ENCODE measurements at regions not wholly inside any gene's neighbourhood (a gene's known extent, or its start where the extent isn't known, plus 50 kb on each side); places are given as distances from the start of the nearest gene placed in this dataset.

DNA sequence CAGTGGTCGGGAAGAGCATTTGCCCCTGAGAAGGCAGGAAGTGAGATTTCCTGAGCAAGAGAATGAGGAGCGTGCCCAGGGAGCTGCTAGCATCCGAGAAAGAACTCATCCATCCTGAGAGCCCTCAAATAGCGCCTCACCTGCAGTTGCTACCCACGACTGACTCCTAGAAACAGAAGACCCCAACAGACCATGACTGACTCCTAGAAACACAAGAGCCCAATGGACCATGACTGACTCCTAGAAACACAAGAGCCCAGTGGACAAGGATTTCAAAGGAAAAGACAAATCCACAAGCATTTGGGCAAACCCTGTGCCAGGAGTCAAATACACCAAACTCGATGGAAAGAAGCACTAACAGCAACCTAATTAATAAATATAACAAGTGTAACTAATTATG lies 575.2 kb upstream of the FRG1 start:
- H3K18ac ChIP-seq (ENCODE audit: low read depth, low read length), result no peak overlapping the region
- dilution Hi-C loops (cut with HindIII; ENCODE audit: low sequenced_read_pairs, unreplicated experiment), result no loop called here
- DNase-seq, result no peak
- H3K4ac ChIP-seq (ENCODE audit: low read depth, low read length), result no peak overlapping the region
- H2BK5ac ChIP-seq (ENCODE audit: low read depth, low read length, poor library complexity, severe bottlenecking), result no peak overlapping the region
- H3K27me3 ChIP-seq (ENCODE audit: control insufficient read depth, insufficient read depth, low read length), result no peaks in the 10 kb centered on the region
- no peaks in the 10 kb centered on the region for H3K9me1 ChIP-seq (ENCODE audit: insufficient read depth, low read length)
- no peak overlapping the region for H2AFZ ChIP-seq (replicated peaks; ENCODE audit: low read length, poor library complexity)
- no peak overlapping the region for H3K14ac ChIP-seq (replicated peaks; ENCODE audit: low read depth, low read length)
- TF ChIP-seq BHLHE40 (IDR thresholded peaks at IDR 0.05; ENCODE audit: low read depth, low read length) (no peak), FOS (IDR thresholded peaks at IDR 0.05; ENCODE audit: low read depth, low read length) (no peak), CHD1 (IDR thresholded peaks at IDR 0.05; ENCODE audit: low read depth, low read length) (no peak), MXI1 (IDR thresholded peaks at IDR 0.05; ENCODE audit: borderline replicate concordance, low read depth, low read length) (no peak), POLR2A (IDR thresholded peaks at IDR 0.05; ENCODE audit: low read depth, low read length) (no peak), SMC3 (IDR thresholded peaks at IDR 0.05; ENCODE audit: low read depth, low read length) (no peak), RAD21 (IDR thresholded peaks at IDR 0.05; ENCODE audit: low read length) (no peak), MAZ (IDR thresholded peaks at IDR 0.05; ENCODE audit: borderline replicate concordance, low read depth, low read length) (no peak)
- H3K36me3 ChIP-seq (ENCODE audit: control insufficient read depth, insufficient read depth, low read length), result no peaks in the 10 kb centered on the region
- H4K91ac ChIP-seq (ENCODE audit: insufficient read depth, low read depth, low read length), result no peak overlapping the region
- no peak overlapping the region for H3K27ac ChIP-seq (ENCODE audit: insufficient read depth, low read length)
- H4K8ac ChIP-seq (ENCODE audit: low read depth in 2 of 2, low read length in 2 of 2), result no peak overlapping the region
- intact Hi-C loops (cut with micrococcal nuclease), result loop anchor here (5.0 kb wide), 1 partner anchor 48 kb away; no protein-coding TSS in a partner anchor
- POLR2A ChIA-PET (ENCODE audit: unreplicated experiment), result no interaction called here
- H4K5ac ChIP-seq (ENCODE audit: low read depth, low read length), result no peak overlapping the region
- H2AK5ac ChIP-seq (ENCODE audit: low read depth, low read length), result no peak overlapping the region
- no CpG with 5 or more reads among the region's 6 CpGs for WGBS, 2 experiments (ENCODE audit: extremely low coverage in 2 of 2, insufficient read length in 1 of 2)
- H3K4me2 ChIP-seq (ENCODE audit: low read depth, low read length), result no peak overlapping the region
- ATAC-seq (ENCODE audit: low read depth), result no peak
- BruUV-seq (replicated peaks), result no TSS peak
- CTCF ChIA-PET, result no interaction called here
- H3K56ac ChIP-seq (ENCODE audit: extremely low read depth, insufficient read depth, low read length), result no peak overlapping the region
- no peak overlapping the region for H3K9ac ChIP-seq (ENCODE audit: low read depth, low read length)
- H3K23ac ChIP-seq (ENCODE audit: low read depth, low read length), result no peak overlapping the region
- H3K4me3 ChIP-seq (ENCODE audit: insufficient read depth, low read depth, low read length), result no peak overlapping the region
- H2BK15ac ChIP-seq (ENCODE audit: low read depth, low read length), result no peak overlapping the region
- in situ Hi-C loops (cut with MboI; ENCODE audit: low sequenced_read_pairs), result no loop called here
- H4K20me1 ChIP-seq (ENCODE audit: insufficient read depth, low read length), result no peaks in the 10 kb centered on the region
- no peak overlapping the region for H2AK9ac ChIP-seq (replicated peaks; ENCODE audit: low read depth, low read length, poor library complexity)
- no peak overlapping the region for H2BK120ac ChIP-seq (ENCODE audit: low read depth, low read length)
- no peaks in the 10 kb centered on the region for H3K4me1 ChIP-seq (ENCODE audit: control insufficient read depth, insufficient read depth, low read length)
- H3K9me3 ChIP-seq (ENCODE audit: control insufficient read depth, insufficient read depth, low read length), result peaks cover 16% of the 10 kb centered on the region
- no peaks in the 10 kb centered on the region for H3K79me1 ChIP-seq (ENCODE audit: low read depth in 1 of 2, low read length in 2 of 2)
- H2BK20ac ChIP-seq (ENCODE audit: low read depth, low read length), result no peak overlapping the region

Data from IMR-90 (cell line).